ENCODE measurements at regions not wholly inside any gene's neighbourhood (a gene's known extent, or its start where the extent isn't known, plus 50 kb on each side); places are given as distances from the start of the nearest gene placed in this dataset.
A peak's percentile ranks its signal among the peaks of the same experiment; 100 is the strongest.

DNA sequence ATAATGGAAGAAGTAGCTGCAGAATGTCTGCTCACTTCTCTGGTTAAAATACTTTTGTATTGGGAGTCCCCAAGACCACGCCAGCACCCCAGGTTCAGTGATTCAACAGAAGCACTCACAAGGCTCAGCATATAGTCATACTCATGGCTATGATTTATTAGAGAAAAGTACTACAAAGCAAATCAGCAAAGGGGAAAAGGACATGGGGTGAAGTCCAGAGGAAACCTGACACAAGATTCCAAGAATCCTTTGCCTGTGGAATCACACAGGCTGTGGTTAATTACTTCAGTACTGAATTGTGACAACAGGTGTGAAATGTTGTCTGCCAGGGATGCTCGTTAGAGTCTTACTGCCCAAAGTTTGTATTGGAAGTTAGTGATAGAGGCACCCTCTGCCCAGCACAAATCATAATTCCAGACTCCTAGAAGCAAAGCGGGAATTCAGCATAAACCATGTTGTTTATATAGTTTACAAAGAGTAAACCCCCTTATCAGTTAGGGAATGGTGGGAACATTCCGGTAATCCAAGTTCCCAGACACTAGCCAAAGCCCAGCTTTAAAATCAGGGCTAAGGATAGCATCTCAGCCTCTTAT lies 79.4 kb downstream of the HYCC1 start:
- Mint-ChIP-seq H3K27ac (no peak overlapping the region), H3K4me1 (peaks cover 0 to 2% (median 0%) of the 10 kb centered on the region in 3 donors), H3K36me3 (peaks cover 5% of the 10 kb centered on the region), H3K4me3 (no peak overlapping the region), H3K9me3 (peaks cover 0 to 2% (median 0%) of the 10 kb centered on the region in 3 donors), H3K27me3 (no peaks in the 10 kb centered on the region)

DNA sequence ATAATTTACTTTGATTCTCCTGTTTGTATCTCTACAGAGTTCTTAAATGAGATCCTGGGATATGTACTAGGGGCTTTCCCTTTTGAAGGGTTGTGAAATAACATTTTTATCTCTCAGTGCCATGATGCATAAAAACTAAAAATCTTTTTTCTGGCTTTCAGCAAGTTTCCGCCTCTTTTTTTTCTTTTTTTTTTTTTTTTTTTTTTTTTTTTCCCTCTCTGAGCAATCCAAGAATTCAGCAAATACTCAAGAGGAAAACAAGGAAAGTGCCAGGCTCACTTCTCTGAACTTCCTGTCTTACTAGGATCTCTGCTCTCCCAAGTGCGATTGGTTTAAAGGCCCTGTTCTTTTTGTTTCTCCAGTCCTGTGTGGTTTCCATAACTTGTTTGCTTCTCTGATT lies 79.9 kb downstream of the HYCC1 start:
- H3K4me1 Mint-ChIP-seq = peaks cover 0 to 2% (median 0%) of the 10 kb centered on the region in 3 donors
- no peak overlapping the region for H3K27ac Mint-ChIP-seq
- H3K36me3 Mint-ChIP-seq = peaks cover 5% of the 10 kb centered on the region
- H3K4me3 Mint-ChIP-seq = no peak overlapping the region
- H3K27me3 Mint-ChIP-seq = no peaks in the 10 kb centered on the region
- H3K9me3 Mint-ChIP-seq = peaks cover 0 to 2% (median 0%) of the 10 kb centered on the region in 3 donors

DNA sequence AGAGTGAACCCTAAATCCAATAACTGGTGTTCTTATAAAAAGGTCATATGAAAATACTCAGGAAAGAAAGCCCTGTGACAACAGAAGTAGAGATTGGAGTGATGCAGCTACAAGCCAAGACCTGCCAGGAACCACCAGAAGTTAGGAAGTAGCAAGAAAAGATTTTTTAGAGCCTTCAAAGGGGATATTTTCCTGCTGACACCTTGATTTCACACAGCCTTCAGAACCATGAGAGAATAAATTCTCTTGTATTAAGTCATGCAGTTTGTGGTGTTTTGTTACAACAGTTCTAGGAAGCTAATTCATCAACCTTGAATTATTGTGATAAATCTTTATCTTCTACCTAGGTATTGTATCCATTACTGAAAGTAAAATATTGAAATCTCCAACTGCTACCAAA lies 81.0 kb downstream of the HYCC1 start:
- H3K4me1 Mint-ChIP-seq = peaks cover 0 to 2% (median 0%) of the 10 kb centered on the region in 3 donors
- H3K9me3 Mint-ChIP-seq = peaks cover 0 to 2% (median 0%) of the 10 kb centered on the region in 3 donors
- no peak overlapping the region for H3K4me3 Mint-ChIP-seq
- peaks cover 3% of the 10 kb centered on the region for H3K36me3 Mint-ChIP-seq
- no peaks in the 10 kb centered on the region for H3K27me3 Mint-ChIP-seq
- no peak overlapping the region for H3K27ac Mint-ChIP-seq

DNA sequence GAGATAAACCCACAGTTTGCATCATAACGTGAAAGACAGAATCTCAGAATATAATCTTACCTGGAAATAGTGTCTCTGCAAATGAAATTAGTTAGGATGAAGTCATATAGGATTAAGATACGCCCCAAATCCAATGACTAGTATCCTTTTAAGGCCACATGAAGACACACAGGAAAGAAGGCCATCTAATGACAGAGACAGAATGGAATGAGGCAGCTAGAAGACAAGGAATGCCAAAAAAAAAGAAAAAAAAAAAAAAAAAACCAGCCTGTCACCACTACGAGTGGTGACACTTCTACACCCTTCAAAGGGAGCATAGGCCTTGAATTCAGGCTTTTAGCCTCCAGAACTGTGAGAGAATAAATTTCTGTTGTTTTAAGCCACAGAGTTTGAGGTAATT lies 82.9 kb downstream of the HYCC1 start:
- Mint-ChIP-seq H3K27ac (no peak overlapping the region), H3K9me3 (peaks cover 0 to 2% (median 0%) of the 10 kb centered on the region in 3 donors), H3K4me1 (peaks cover 0 to 2% (median 0%) of the 10 kb centered on the region in 3 donors), H3K36me3 (peaks cover 3% of the 10 kb centered on the region), H3K4me3 (no peak overlapping the region), H3K27me3 (no peaks in the 10 kb centered on the region)

DNA sequence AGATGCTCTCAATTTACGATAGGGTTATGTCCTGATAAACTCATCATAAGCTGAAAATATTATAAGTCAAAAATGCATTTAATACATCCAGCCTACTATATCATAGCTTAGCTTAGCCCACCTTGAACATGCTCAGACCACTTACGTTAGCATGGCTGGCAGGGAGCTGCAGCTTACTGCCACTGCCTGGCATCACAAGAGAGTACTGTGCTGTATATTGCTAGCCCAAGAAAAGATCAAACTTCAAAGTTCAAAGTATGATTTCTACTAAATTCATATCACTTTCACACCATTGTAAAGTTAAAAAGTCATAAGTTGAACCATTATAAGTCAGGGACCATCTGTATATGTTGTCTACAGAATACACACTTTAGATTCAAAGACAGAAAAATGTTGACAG lies 91.6 kb downstream of the HYCC1 start:
- peaks cover 0 to 13% (median 0%) of the 10 kb centered on the region in 3 donors for H3K9me3 Mint-ChIP-seq
- no peak overlapping the region for H3K27ac Mint-ChIP-seq
- H3K4me3 Mint-ChIP-seq = no peak overlapping the region

DNA sequence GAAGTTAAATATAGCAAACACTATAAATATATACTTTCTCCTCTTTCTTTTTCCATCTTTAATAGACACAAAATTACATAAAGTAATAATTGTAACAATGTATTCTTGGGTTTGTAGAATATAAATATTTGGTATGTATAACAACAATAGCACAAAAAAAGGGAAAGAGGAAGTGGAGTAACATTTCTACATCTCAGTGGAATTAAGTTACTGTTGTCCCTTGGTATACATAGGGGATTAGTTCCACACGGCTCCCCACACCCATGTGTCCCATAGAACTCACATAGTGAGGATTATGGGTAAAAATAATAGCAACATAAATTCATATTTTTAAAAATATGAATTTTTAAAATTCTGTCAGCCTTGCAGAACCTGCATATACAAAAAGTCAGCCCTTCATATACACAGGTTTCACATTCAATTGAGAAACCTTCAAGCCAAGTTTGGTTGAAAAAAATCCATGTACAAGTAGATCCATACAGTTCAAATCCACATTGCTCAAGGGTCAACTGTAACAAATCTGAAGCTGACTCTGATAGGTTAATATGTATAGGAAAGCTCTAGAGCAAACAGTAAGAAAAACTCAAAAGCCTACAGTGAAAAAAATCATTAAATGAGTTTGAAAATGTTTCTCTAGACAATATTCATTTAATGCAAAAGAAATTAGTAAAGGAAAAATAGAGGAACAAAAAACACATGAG lies 92.4 kb downstream of the HYCC1 start:
- H3K4me1 Mint-ChIP-seq = peaks cover 0 to 3% (median 2%) of the 10 kb centered on the region in 3 donors
- peaks cover 0 to 13% (median 0%) of the 10 kb centered on the region in 3 donors for H3K9me3 Mint-ChIP-seq
- H3K4me3 Mint-ChIP-seq = no peak overlapping the region
- peaks cover 3% of the 10 kb centered on the region for H3K27me3 Mint-ChIP-seq
- peaks cover 2% of the 10 kb centered on the region for H3K36me3 Mint-ChIP-seq
- no peak overlapping the region for H3K27ac Mint-ChIP-seq

More for the DNA sequence above, 91.6 kb downstream of the HYCC1 start:
- H3K27me3 Mint-ChIP-seq = peaks cover 3% of the 10 kb centered on the region
- H3K4me1 Mint-ChIP-seq = peaks cover 0 to 3% (median 2%) of the 10 kb centered on the region in 3 donors
- H3K36me3 Mint-ChIP-seq = peaks cover 2% of the 10 kb centered on the region

DNA sequence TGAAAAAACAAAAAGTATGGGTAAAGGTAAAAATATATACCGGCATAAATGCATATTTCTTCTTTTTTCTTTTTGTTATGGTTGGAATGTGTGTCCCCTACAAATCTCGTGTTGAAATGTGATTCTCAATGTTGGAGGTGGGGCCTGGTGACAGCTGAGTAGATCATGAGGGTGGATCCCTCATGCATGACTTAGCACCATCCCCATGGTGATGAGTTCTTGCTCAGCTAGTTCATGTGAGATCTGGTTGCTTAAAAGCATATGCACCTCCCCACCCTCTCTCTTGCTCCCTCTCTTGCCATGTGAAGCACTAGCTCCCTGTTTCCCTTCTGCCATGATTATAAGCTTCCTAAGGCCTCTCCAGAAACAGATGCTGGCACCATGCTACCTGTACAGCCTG lies 93.3 kb downstream of the HYCC1 start:
- Mint-ChIP-seq H3K36me3 (peaks cover 2% of the 10 kb centered on the region), H3K9me3 (peaks cover 0 to 12% (median 0%) of the 10 kb centered on the region in 3 donors), H3K4me3 (no peak overlapping the region)

DNA sequence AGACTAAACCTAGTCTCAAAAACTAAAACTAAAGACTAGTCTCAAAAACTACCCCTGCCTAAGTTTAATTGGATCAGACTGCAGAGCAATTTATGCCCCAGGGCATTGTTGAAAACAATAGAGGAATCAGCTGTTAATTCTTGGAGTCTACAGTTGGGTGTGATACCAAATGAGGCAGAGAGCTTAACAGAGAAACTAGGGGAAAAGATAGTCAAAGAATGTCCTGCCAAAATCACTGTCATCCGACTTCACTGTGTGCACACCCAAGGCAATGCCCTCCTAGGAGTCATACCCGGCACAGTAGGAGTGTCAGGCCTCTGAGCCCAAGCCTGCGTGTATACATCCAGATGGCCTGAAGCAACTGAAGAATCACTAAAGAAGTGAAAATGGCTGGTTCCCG lies 90.5 kb upstream of the TOMM7 start:
- Mint-ChIP-seq H3K27ac (peak overlapping the region in 1 of 3 donors; percentile 16), H3K27me3 (no peaks in the 10 kb centered on the region), H3K4me1 (no peaks in the 10 kb centered on the region), H3K9me3 (peaks cover 2 to 10% (median 10%) of the 10 kb centered on the region in 3 donors), H3K36me3 (peaks cover 7% of the 10 kb centered on the region), H3K4me3 (no peak overlapping the region)

More for the DNA sequence above, 93.3 kb downstream of the HYCC1 start:
- Mint-ChIP-seq H3K4me1 (peaks cover 0 to 3% (median 2%) of the 10 kb centered on the region in 3 donors), H3K27ac (no peak overlapping the region), H3K27me3 (peaks cover 3% of the 10 kb centered on the region)

DNA sequence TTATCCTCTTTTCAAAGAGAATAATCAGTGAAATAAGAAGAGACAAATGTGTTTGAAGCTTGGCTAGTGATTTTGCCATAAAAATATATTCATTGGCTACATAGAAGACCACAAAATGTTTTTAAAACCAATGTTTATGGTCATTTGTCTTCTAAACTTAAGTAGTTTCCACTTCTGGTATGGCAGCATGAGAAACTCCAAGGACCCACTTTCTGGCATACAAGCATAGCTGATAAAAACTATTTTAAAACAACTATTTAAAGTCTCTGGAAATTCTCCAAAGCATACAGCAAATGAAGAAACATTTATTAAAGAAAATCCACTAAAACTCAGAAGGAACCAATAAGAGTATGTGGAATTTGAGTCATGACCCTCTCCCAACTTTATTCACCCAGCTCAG lies 89.2 kb upstream of the TOMM7 start:
- Mint-ChIP-seq H3K27me3 (no peaks in the 10 kb centered on the region), H3K9me3 (peaks cover 2 to 10% (median 10%) of the 10 kb centered on the region in 3 donors), H3K4me1 (no peaks in the 10 kb centered on the region), H3K4me3 (no peak overlapping the region), H3K27ac (no peak overlapping the region), H3K36me3 (peaks cover 7% of the 10 kb centered on the region)

DNA sequence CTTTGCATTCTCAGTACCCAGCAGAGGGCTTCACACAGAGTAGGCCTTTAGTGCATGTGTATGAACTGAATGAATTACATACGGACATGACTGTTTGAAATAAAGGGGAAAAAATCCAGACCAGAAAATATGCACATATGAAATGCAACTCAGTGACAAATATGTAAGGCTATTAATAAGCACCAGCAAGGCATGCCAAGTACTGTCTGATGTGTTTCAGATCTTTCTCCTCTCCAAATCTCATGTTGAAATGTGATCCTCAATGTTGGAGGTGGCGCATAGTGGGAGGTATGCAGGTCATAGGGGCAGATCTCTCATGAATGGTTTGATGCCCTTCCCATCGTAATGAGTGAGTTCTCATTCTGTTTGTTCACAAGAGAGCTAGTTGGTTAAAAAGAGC lies 87.3 kb upstream of the TOMM7 start:
- Mint-ChIP-seq H3K9me3 (peaks cover 2 to 8% (median 7%) of the 10 kb centered on the region in 3 donors), H3K4me1 (no peaks in the 10 kb centered on the region), H3K27ac (no peak overlapping the region), H3K4me3 (no peak overlapping the region), H3K36me3 (peaks cover 5% of the 10 kb centered on the region), H3K27me3 (no peaks in the 10 kb centered on the region)

DNA sequence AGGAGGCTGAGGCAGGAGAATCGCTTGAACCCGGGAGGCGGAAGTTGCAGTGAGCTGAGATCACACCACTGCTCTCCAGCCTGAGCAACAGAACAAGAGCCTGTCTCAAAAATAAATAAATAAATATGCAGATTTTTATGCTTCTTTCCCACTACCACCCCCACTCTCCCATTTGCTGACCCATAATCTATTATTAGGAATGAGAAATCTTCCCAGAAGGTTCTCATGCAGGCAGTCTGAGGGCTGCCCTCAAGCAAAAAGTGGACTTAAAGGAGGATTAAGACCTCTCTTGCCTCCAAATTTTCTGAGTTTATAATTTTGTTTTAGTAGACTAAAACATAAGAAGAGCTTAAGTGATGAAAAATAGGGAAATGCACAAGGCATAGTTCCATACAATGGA lies 85.2 kb upstream of the TOMM7 start:
- Mint-ChIP-seq H3K4me3 (no peak overlapping the region), H3K27ac (no peak overlapping the region), H3K9me3 (no peaks in the 10 kb centered on the region), H3K36me3 (peaks cover 2% of the 10 kb centered on the region), H3K27me3 (no peaks in the 10 kb centered on the region), H3K4me1 (no peaks in the 10 kb centered on the region)

DNA sequence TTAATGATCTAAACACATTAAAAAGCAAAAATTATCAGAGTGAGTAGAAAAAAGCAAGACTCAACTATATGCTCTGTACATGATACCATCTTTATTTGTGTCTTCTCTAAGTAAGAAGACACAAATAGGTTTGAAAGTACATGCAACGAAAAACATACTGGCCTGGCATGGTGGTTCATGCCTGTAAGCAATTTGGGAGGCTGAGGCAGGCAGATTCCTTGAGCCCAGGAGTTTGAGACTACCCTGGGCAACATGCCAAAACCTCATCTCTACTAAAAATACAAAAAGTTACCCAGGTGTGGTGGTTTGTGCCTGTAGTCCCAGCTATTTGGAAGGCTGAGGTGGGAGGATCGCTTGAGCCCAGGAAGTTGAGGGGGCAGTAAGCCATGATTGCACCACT lies 78.1 kb upstream of the TOMM7 start:
- no peak overlapping the region for H3K27ac Mint-ChIP-seq
- H3K36me3 Mint-ChIP-seq = no peaks in the 10 kb centered on the region
- H3K4me3 Mint-ChIP-seq = no peak overlapping the region
- no peaks in the 10 kb centered on the region for H3K27me3 Mint-ChIP-seq
- no peaks in the 10 kb centered on the region for H3K9me3 Mint-ChIP-seq
- no peaks in the 10 kb centered on the region for H3K4me1 Mint-ChIP-seq

DNA sequence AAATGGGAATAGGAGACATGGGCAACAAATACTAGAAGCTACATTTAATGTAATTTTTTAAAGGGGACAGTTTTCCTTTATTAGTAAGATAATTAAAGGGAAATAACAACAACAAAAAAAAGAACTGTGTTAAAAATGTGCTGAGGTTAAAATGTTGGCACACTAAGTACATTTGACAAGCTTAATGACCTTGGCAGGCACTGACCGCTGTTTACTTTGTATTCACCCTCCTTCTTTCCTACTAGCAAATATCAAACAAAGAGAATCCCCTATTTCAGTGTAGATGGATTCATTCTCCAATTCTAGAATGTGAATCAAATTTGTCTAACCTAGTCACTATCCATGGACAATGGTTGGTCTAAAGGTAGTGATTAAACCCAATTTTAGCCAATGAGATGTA lies 77.5 kb upstream of the TOMM7 start:
- H3K4me3 Mint-ChIP-seq = no peak overlapping the region
- H3K4me1 Mint-ChIP-seq = no peaks in the 10 kb centered on the region
- H3K36me3 Mint-ChIP-seq = no peaks in the 10 kb centered on the region
- H3K27ac Mint-ChIP-seq = no peak overlapping the region
- H3K27me3 Mint-ChIP-seq = peaks cover 4% of the 10 kb centered on the region
- H3K9me3 Mint-ChIP-seq = no peaks in the 10 kb centered on the region

DNA sequence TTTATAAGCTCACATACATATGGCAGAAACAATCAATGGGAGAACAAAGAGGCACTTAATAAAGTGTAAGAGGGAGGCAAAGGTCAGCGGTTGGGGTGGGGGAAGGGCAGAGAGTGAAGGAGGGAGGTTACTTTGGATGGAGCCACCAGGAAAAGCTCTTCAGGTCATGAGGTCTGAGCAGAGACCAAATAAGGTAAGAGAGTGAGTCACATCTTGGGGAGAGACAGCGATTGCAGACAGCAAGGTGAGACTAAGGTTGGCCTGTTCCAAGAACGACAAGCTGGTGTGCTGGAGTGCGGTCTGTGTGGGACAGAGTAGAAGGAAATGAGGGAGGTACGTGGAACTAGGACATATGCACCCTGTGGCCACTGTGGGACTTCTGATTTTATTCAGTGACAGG lies 74.3 kb upstream of the TOMM7 start:
- no peaks in the 10 kb centered on the region for H3K4me1 Mint-ChIP-seq
- no peak overlapping the region for H3K4me3 Mint-ChIP-seq
- peaks cover 5% of the 10 kb centered on the region for H3K27me3 Mint-ChIP-seq
- peaks cover 1% of the 10 kb centered on the region for H3K36me3 Mint-ChIP-seq
- H3K9me3 Mint-ChIP-seq = no peaks in the 10 kb centered on the region
- no peak overlapping the region for H3K27ac Mint-ChIP-seq

DNA sequence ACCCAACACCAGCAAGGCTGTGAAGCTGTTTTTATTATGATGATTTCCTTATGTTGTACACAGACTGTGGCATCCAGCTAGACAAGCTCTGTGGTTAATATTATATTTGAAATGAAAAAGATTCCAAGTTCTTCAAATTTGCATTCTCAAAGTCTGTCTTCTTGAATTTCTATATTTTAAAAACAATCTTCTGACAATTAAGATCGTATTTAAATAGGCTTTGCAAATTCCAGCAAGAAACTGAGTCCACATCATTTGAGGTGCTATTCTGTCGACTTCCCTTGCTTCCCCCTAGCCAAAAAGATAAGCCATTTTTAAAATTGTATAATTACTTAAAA lies 73.1 kb upstream of the TOMM7 start:
- Mint-ChIP-seq H3K4me1 (no peaks in the 10 kb centered on the region), H3K4me3 (no peak overlapping the region), H3K27me3 (peaks cover 5% of the 10 kb centered on the region), H3K9me3 (no peaks in the 10 kb centered on the region), H3K27ac (no peak overlapping the region), H3K36me3 (peaks cover 1% of the 10 kb centered on the region)
